GM12865 (cell line): ENCODE measurements at regions not wholly inside any gene's neighbourhood (a gene's known extent, or its start where the extent isn't known, plus 50 kb on each side); places are given as distances from the start of the nearest gene placed in this dataset.

ENCODE experiments used
- DNase-seq: peaks from one replicate; pipeline ENCODE4 v3.0.0; 2010; ENCODE audit warnings: low read depth
- H3K4me3 ChIP-seq: 2 replicates; pipeline ENCODE4 v1.5.1; 2011; ENCODE audit warnings: mild to moderate bottlenecking, low read depth, low read length, control low read depth
- TF ChIP-seq, protein P1 (sequence below): IDR thresholded peaks from 2 replicates; pipeline ENCODE4 v1.5.1; 2011; ENCODE audit warnings: low read length, control low read depth, low read depth, inconsistent platforms; ENCODE audit not compliant: insufficient read depth; ENCODE audit errors: missing control alignments

GRCh38 chr7:13293264-13294002 is 606.0 kb downstream of the ARL4A start:
- H3K4me3 ChIP-seq = no peak overlapping the region
- TF ChIP-seq, protein P1, sequence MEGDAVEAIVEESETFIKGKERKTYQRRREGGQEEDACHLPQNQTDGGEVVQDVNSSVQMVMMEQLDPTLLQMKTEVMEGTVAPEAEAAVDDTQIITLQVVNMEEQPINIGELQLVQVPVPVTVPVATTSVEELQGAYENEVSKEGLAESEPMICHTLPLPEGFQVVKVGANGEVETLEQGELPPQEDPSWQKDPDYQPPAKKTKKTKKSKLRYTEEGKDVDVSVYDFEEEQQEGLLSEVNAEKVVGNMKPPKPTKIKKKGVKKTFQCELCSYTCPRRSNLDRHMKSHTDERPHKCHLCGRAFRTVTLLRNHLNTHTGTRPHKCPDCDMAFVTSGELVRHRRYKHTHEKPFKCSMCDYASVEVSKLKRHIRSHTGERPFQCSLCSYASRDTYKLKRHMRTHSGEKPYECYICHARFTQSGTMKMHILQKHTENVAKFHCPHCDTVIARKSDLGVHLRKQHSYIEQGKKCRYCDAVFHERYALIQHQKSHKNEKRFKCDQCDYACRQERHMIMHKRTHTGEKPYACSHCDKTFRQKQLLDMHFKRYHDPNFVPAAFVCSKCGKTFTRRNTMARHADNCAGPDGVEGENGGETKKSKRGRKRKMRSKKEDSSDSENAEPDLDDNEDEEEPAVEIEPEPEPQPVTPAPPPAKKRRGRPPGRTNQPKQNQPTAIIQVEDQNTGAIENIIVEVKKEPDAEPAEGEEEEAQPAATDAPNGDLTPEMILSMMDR = no peak
- DNase-seq = no peak

DNA sequence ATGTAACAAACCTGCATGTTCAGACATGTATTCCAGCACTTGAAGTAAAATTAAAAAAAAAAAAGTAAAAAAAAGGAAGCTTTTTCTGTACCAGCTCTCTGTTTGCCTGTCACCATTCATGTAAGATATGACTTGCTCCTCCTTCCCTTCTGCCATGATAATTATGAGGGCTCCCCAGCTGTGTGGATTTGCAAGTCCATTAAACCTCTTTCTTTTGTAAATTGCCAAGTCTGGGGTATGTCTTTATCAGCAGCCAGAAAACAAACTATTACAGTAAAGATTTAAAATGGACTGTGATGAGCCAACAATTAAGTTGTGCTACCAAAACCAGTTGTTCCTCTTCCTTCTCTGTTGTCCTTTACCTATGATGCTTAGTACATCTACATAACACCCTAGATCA is 619.6 kb downstream of the ARL4A start:
- DNase-seq = no peak
- TF ChIP-seq, protein P1 = no peak
- H3K4me3 ChIP-seq = no peak overlapping the region

DNA sequence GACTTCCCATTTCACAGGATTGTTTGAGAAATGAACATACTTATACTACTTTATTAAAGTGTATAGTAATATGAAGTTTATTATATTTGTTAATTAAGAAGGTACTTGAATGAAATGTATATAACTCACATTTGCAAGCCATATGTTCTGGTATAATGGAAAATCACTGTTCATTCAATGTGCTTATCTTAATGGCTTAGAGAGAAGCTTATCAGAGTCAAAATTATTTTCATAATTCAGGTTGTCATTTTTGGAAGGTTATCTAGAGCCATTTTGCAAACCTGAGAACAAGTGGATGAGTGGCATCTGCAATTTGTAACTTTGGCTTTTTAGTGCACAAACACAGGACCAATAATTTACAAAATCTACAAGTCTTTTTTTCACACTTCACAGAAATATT is 621.0 kb downstream of the ARL4A start:
- no peak for DNase-seq
- TF ChIP-seq, protein P1 = no peak
- no peak overlapping the region for H3K4me3 ChIP-seq

- no peak for DNase-seq
- no peak overlapping the region for H3K4me3 ChIP-seq
- TF ChIP-seq, protein P1 = no peak
Measured at GRCh38 chr7:13309535-13309934, 622.1 kb downstream of the ARL4A start.

- H3K4me3 ChIP-seq = no peak overlapping the region
- DNase-seq = no peak
- TF ChIP-seq, protein P1 = no peak
Measured at GRCh38 chr7:13312307-13312706, 624.9 kb downstream of the ARL4A start.

- H3K4me3 ChIP-seq = no peak overlapping the region
- no peak for DNase-seq
- TF ChIP-seq, protein P1 = no peak
Measured at GRCh38 chr7:13320333-13320732, 632.9 kb downstream of the ARL4A start.

- H3K4me3 ChIP-seq = no peak overlapping the region
- TF ChIP-seq, protein P1 = no peak
Measured at GRCh38 chr7:13321316-13321715, 633.9 kb downstream of the ARL4A start.

More at GRCh38 chr7:13321316-13321715, 633.9 kb downstream of the ARL4A start:
- no peak for DNase-seq
